Adrenal gland (tissue), 9 donors: ENCODE measurements at regions not wholly inside any gene's neighbourhood (a gene's known extent, or its start where the extent isn't known, plus 50 kb on each side); places are given as distances from the start of the nearest gene placed in this dataset.

Experiments used
- DNase-seq, 7 donors: peaks; one replicate each; pipeline ENCODE4 v3.0.0-alpha.2; 2019 to 2020
- H3K27ac ChIP-seq, 5 donors: fragments of 200-600 bp; sonication (generic) in 4 of 5; 1 replicate in 3 of 5; 2 replicates in 2 of 5; pipeline versions ENCODE4 v1.5.1 to v1.8.0; 2016 to 2020; ENCODE audit warnings: mild to moderate bottlenecking in 1 of 5
- H3K27me3 ChIP-seq: fragments of 200-600 bp; 2 replicates; pipeline ENCODE4 v1.8.0; 2021
- H3K36me3 ChIP-seq, 2 donors: fragments of 200-600 bp; replicated peaks in 1 of 2; 1 replicate in 1 of 2; 2 replicates in 1 of 2; pipeline versions ENCODE4 v1.5.1 to v1.8.0; 2018 to 2022
- H3K4me1 ChIP-seq, 2 donors: fragments of 200-600 bp; replicated peaks in 1 of 2; 1 replicate in 1 of 2; 2 replicates in 1 of 2; pipeline versions ENCODE4 v1.5.1 to v1.8.0; 2018 to 2021
- H3K4me3 ChIP-seq, 4 donors: fragments of 200-600 bp; sonication (generic) in 3 of 4; one replicate each; pipeline ENCODE4 v1.5.1; 2016 to 2018
- H3K9me3 ChIP-seq, 3 donors: fragments of 200-600 bp; sonication (generic) in 1 of 3; replicated peaks in 1 of 3; 1 replicate in 2 of 3; 2 replicates in 1 of 3; pipeline versions ENCODE4 v1.5.1 to v1.8.0; 2016 to 2021
- POLR2A ChIP-seq, 2 donors: fragments of 450-650 bp; IDR thresholded peaks; one replicate each; pipeline ENCODE4 v1.6.1; 2017; ENCODE audit warnings: antibody characterized with exemption in 2 of 2, mild to moderate bottlenecking in 2 of 2, moderate library complexity in 1 of 2
- WGBS, 4 donors: extraction: QIAGEN DNeasy Blood & Tissue Kit in 2 of 4; methylation state at CpG; one replicate each; pipeline versions ENCODE4 v1.1.5 to v1.1.7; 2013 to 2017; 5-methylcytosine and 5-hydroxymethylcytosine counted together
- intact Hi-C, 2 donors: fragments of 100-400 bp; cut with DNase I; formaldehyde crosslinking; loops; one replicate each; pipeline versions ENCODE4 v1.14.1 to v1.15.0; 2022 to 2023
- TF ChIP-seq, protein P1 (sequence below), 6 experiments: fragments of 450-650 bp in 4 of 6; fragments of 200-600 bp in 2 of 6; sonication (generic) in 1 of 6; IDR thresholded peaks; 1 replicate in 5 of 6; 2 replicates in 1 of 6; pipeline versions ENCODE4 v1.5.1 to v1.8.0; 2016 to 2021; ENCODE audit warnings: antibody characterized with exemption in 6 of 6, mild to moderate bottlenecking in 2 of 6, moderate library complexity in 1 of 6
- donor health status: healthy with polysubstance abuse.
- donor health status: Bipolar disorder and iron deficiency.
- donor health status: DM: yes; HTN: yes; CAD: no.
- donor health status: DM: no; HTN: no; CAD: no.
- donor health status: DM: no; HTN: no; CAD: no.

DNA sequence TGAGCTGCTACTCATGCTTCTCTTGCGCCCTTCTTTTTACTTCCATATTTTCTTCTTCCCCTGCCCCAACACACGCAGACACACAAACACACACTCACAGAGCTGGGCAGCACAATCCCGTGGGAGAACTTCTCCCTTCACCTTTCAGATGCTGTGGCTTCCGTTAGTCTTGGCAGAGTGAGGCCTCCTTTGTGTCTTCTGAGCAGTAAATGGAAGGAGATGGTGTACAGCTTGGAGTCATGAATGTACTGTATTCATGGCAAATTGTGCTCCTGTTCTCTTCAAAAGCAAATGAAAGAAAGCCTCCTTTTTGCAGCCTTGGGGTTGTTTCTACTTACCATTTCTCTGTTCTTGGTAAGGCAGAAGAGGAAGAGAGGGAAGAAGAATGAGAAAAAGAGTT, 456.6 kb upstream of the TLE4 start:
- Histone ChIP-seq H3K4me3 (no peak overlapping the region), H3K27me3 (no peaks in the 10 kb centered on the region), H3K9me3 (no peaks in the 10 kb centered on the region), H3K36me3 (no peaks in the 10 kb centered on the region), H3K4me1 (no peaks in the 10 kb centered on the region), H3K27ac (no peak overlapping the region)
- no peak for TF ChIP-seq POLR2A (IDR thresholded peaks at IDR 0.05)
- TF ChIP-seq, protein P1, sequence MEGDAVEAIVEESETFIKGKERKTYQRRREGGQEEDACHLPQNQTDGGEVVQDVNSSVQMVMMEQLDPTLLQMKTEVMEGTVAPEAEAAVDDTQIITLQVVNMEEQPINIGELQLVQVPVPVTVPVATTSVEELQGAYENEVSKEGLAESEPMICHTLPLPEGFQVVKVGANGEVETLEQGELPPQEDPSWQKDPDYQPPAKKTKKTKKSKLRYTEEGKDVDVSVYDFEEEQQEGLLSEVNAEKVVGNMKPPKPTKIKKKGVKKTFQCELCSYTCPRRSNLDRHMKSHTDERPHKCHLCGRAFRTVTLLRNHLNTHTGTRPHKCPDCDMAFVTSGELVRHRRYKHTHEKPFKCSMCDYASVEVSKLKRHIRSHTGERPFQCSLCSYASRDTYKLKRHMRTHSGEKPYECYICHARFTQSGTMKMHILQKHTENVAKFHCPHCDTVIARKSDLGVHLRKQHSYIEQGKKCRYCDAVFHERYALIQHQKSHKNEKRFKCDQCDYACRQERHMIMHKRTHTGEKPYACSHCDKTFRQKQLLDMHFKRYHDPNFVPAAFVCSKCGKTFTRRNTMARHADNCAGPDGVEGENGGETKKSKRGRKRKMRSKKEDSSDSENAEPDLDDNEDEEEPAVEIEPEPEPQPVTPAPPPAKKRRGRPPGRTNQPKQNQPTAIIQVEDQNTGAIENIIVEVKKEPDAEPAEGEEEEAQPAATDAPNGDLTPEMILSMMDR (IDR thresholded peaks at IDR 0.05): no peak
- no peak for DNase-seq
- 60 to 84% (median 71%) methylated on average over 4 of the region's 4 CpGs for WGBS, 4 donors
- intact Hi-C loops: no loop called here

DNA sequence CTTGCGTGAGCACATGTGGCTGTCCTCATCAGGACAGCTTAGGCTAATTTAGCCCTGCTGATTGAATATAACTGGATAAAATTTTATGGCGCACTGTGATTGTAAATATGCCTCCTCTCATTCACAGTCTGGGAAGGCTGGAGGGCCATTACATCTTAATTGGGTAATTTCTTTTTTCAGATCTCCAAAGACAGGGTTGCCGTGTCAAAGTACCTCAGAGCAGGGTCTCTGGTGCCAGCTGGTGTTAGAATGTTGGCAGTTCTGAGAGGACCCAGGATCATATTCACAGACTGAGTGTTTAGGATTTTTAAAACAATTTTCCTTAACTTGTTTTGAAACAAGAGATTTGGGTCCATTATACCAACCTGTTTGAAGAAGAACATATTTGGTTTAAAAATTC, 455.7 kb upstream of the TLE4 start:
- intact Hi-C loops: no loop called here
- TF ChIP-seq POLR2A (IDR thresholded peaks at IDR 0.05): no peak
- TF ChIP-seq, protein P1 (IDR thresholded peaks at IDR 0.05): no peak
- peaks cover 0 to 3% of the 10 kb centered on the region in 2 donors for H3K4me1 ChIP-seq

DNA sequence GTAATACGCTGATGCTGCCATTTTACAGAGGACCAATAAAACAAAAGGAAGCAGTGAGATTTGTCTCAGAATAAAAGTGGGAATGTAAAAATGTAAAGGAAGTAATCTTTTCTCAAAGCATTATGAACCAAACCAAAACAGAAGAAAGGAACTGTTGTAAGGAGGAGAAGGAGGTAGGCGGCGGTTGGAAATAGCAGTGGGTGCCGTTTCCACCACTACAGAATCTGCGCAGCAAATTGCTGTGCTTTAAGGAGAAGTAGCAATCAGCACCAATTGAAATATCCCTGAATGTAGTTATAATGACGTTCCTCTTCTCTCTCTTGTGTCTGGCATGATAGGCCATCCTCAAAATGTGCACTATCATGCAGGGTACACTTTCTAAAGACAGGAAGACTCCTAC, 455.1 kb upstream of the TLE4 start:
- no peaks in the 10 kb centered on the region for H3K36me3 ChIP-seq
- intact Hi-C loops: no loop called here
- no peak overlapping the region for H3K4me3 ChIP-seq
- no peak overlapping the region for H3K27ac ChIP-seq
- no peak for TF ChIP-seq POLR2A (IDR thresholded peaks at IDR 0.05)
- TF ChIP-seq, protein P1 (IDR thresholded peaks at IDR 0.05): no peak
- 84 to 89% (median 88%) methylated on average over 6 of the region's 6 CpGs for WGBS, 4 donors
- H3K9me3 ChIP-seq: no peaks in the 10 kb centered on the region
- DNase-seq: no peak
- no peaks in the 10 kb centered on the region for H3K27me3 ChIP-seq
- peaks cover 0 to 3% of the 10 kb centered on the region in 2 donors for H3K4me1 ChIP-seq

More for the DNA sequence above, 455.7 kb upstream of the TLE4 start:
- Histone ChIP-seq H3K4me3 (no peak overlapping the region), H3K36me3 (no peaks in the 10 kb centered on the region), H3K27ac (no peak overlapping the region), H3K9me3 (no peaks in the 10 kb centered on the region), H3K27me3 (no peaks in the 10 kb centered on the region)
- DNase-seq: no peak
- 73 to 93% (median 81%) methylated on average over 3 of the region's 3 CpGs for WGBS, 4 donors

DNA sequence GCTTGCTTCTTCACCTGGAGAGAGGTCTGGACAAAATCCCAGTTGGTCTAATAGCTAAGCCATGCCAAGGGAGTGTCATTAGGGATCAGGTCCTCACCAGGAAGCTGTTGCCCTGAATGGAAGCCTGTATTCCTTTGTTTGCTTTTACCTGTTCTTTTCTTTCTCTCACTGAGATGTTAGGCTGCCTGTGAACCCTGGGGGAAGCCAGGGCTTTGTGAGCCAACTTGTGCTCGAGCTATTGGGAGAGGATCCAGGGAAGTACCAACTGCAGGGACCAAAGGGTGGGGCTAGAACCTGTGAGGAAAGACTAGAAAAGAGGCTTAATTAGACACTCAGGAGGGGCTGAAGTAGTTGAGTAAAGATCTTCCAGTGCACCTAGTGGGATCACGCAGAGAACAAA, 451.2 kb upstream of the TLE4 start:
- DNase-seq: peak in 5 of 7 donors; percentile 16 to 59 (median 32)

More for the DNA sequence above, 451.2 kb upstream of the TLE4 start:
- Histone ChIP-seq H3K27ac (peak overlapping the region in 2 of 5 donors; percentile 32 to 53), H3K36me3 (no peaks in the 10 kb centered on the region), H3K9me3 (no peaks in the 10 kb centered on the region), H3K4me1 (peaks cover 0 to 3% of the 10 kb centered on the region in 2 donors), H3K27me3 (no peaks in the 10 kb centered on the region), H3K4me3 (no peak overlapping the region)
- no peak for TF ChIP-seq POLR2A (IDR thresholded peaks at IDR 0.05)
- TF ChIP-seq, protein P1 (IDR thresholded peaks at IDR 0.05): no peak
- intact Hi-C loops: no loop called here
- 41 to 52% (median 48%) methylated on average over 2 of the region's 2 CpGs for WGBS, 4 donors
